ENCODE measurements at regions not wholly inside any gene's neighbourhood (a gene's known extent, or its start where the extent isn't known, plus 50 kb on each side); places are given as distances from the start of the nearest gene placed in this dataset.

DNA sequence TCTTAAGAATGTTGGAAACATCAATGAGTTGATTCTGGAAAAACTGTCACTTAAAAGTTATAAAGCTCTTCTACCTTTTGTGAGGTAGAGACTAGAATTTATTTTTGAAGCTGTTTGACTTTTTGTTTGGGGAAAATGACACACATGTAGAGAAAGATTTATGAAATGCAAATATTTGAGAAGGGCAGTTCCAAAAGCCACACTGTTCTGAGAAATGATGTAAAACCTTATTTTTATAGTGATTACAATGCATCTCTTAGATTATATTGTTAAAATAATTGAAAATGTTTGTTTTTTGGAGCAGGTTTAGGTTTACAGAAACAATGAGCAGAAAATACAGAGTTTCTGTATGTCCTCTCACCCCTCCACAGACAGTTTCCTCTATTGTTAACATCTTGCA, 116.1 kb upstream of the CMC1 start:
- TF ChIP-seq EZH2 (IDR thresholded peaks at IDR 0.05) = no peak
- TF ChIP-seq FOSL1 (IDR thresholded peaks at IDR 0.05; ENCODE audit: low read depth) = no peak
- TF ChIP-seq CTCF (IDR thresholded peaks at IDR 0.05 in 2 of 3, conservative IDR thresholded peaks at IDR 0.05 in 1 of 3; ENCODE audit: borderline replicate concordance in 1 of 3, insufficient read depth in 1 of 3, low read depth in 2 of 3, low read length in 2 of 3) = no peak
- TF ChIP-seq RAD21 (IDR thresholded peaks at IDR 0.05; ENCODE audit: low read depth) = no peak
- no peak for TF ChIP-seq ZNF274 (IDR thresholded peaks at IDR 0.05; ENCODE audit: low read depth, low read length)
- no peak for TF ChIP-seq POLR2A (IDR thresholded peaks at IDR 0.05; ENCODE audit: borderline replicate concordance, extremely low read depth, insufficient read depth, insufficient read length)
- TF ChIP-seq REST (IDR thresholded peaks at IDR 0.05; ENCODE audit: low read depth) = no peak
- no peak for TF ChIP-seq ELF1 (IDR thresholded peaks at IDR 0.05; ENCODE audit: borderline replicate concordance, low read depth)
- no peak for TF ChIP-seq CBX3 (IDR thresholded peaks at IDR 0.05; ENCODE audit: low read depth)
